Mesenchymal stem cell (in vitro differentiated cells and primary cell): ENCODE measurements at regions not wholly inside any gene's neighbourhood (a gene's known extent, or its start where the extent isn't known, plus 50 kb on each side); places are given as distances from the start of the nearest gene placed in this dataset.

ENCODE experiments used
- DNase-seq: peaks from one replicate; pipeline ENCODE4 v3.0.0-alpha.2; 2013
- H2AFZ ChIP-seq: one replicate; pipeline ENCODE4 v1.6.1; 2013; ENCODE audit warnings: low read depth, mild to moderate bottlenecking, control low read depth, inconsistent platforms, low read length, moderate library complexity
- H2AK5ac ChIP-seq: 2 replicates; pipeline ENCODE4 v1.6.1; 2013; ENCODE audit warnings: low read length, moderate library complexity, mild to moderate bottlenecking, inconsistent platforms; ENCODE audit not compliant: severe bottlenecking
- H2BK120ac ChIP-seq: one replicate; pipeline ENCODE4 v1.6.1; 2013; ENCODE audit warnings: low read depth, mild to moderate bottlenecking, inconsistent platforms, low read length, moderate library complexity
- H2BK12ac ChIP-seq, 2 experiments: one replicate each; pipeline ENCODE4 v1.6.1; 2013; ENCODE audit warnings: inconsistent platforms in 2 of 2, low read length in 2 of 2, mild to moderate bottlenecking in 2 of 2, moderate library complexity in 2 of 2, control low read depth in 1 of 2
- H2BK15ac ChIP-seq: one replicate; pipeline ENCODE4 v1.6.1; 2013; ENCODE audit warnings: mild to moderate bottlenecking, low read depth, inconsistent platforms; ENCODE audit not compliant: poor library complexity, severe bottlenecking
- H2BK5ac ChIP-seq: 2 replicates; pipeline ENCODE4 v1.6.1; 2013; ENCODE audit warnings: low read depth, mild to moderate bottlenecking, low read length, control low read depth, inconsistent platforms; ENCODE audit not compliant: poor library complexity, severe bottlenecking
- H3K14ac ChIP-seq, 2 experiments: one replicate each; pipeline ENCODE4 v1.6.1; 2013; ENCODE audit warnings: inconsistent platforms in 2 of 2, low read length in 2 of 2, control low read depth in 1 of 2, mild to moderate bottlenecking in 1 of 2, moderate library complexity in 1 of 2
- H3K18ac ChIP-seq, 2 experiments: one replicate each; pipeline ENCODE4 v1.6.1; 2013; ENCODE audit warnings: inconsistent platforms in 2 of 2, low read length in 2 of 2, control low read depth in 1 of 2, low read depth in 1 of 2, mild to moderate bottlenecking in 1 of 2
- H3K23ac ChIP-seq, 2 experiments: one replicate each; pipeline ENCODE4 v1.6.1; 2013; ENCODE audit warnings: inconsistent platforms in 2 of 2, low read length in 2 of 2, mild to moderate bottlenecking in 2 of 2, moderate library complexity in 2 of 2, control low read depth in 1 of 2
- H3K27ac ChIP-seq: 2 replicates; pipeline ENCODE4 v1.5.1; 2013; ENCODE audit warnings: mild to moderate bottlenecking, moderate library complexity, low read length, control low read depth, inconsistent platforms; ENCODE audit not compliant: poor library complexity, severe bottlenecking
- H3K27me3 ChIP-seq, 2 experiments: 2 replicates each; pipeline versions ENCODE4 v1.6.1 to v1.7.0; 2013; ENCODE audit warnings: low read length in 2 of 2, mild to moderate bottlenecking in 2 of 2, moderate library complexity in 2 of 2, control low read depth in 1 of 2, inconsistent platforms in 1 of 2; ENCODE audit not compliant: control insufficient read depth in 1 of 2, insufficient read depth in 1 of 2
- H3K36me3 ChIP-seq, 2 experiments: 2 replicates each; pipeline versions ENCODE4 v1.6.1 to v1.7.0; 2013; ENCODE audit warnings: low read length in 2 of 2, control low read depth in 1 of 2, inconsistent platforms in 1 of 2, low read depth in 1 of 2, mild to moderate bottlenecking in 1 of 2; ENCODE audit not compliant: insufficient read depth in 2 of 2, control insufficient read depth in 1 of 2
- H3K4ac ChIP-seq, 2 experiments: one replicate each; pipeline ENCODE4 v1.6.1; 2013; ENCODE audit warnings: inconsistent platforms in 2 of 2, low read length in 2 of 2, mild to moderate bottlenecking in 2 of 2, moderate library complexity in 2 of 2, control low read depth in 1 of 2, low read depth in 1 of 2
- H3K4me1 ChIP-seq: 2 replicates; pipeline ENCODE4 v1.6.1; 2013; ENCODE audit warnings: low read depth, low read length, control low read depth; ENCODE audit not compliant: control insufficient read depth, insufficient read depth
- H3K4me2 ChIP-seq: 2 replicates; pipeline ENCODE4 v1.6.1; 2013; ENCODE audit warnings: low read length, mild to moderate bottlenecking, inconsistent platforms; ENCODE audit not compliant: poor library complexity, severe bottlenecking
- H3K4me3 ChIP-seq, 2 experiments: 2 replicates each; pipeline versions ENCODE4 v1.5.1 to v1.7.0; 2013; ENCODE audit warnings: low read length in 2 of 2, mild to moderate bottlenecking in 2 of 2, control low read depth in 1 of 2, low read depth in 1 of 2; ENCODE audit not compliant: insufficient read depth in 1 of 2
- H3K79me1 ChIP-seq: replicated peaks from 2 replicates; pipeline ENCODE4 v1.6.1; 2013; ENCODE audit warnings: mild to moderate bottlenecking, control low read depth, low read length, inconsistent platforms; ENCODE audit not compliant: poor library complexity, severe bottlenecking
- H3K9ac ChIP-seq: 2 replicates; pipeline ENCODE4 v1.7.0; 2013; ENCODE audit warnings: mild to moderate bottlenecking, low read length, moderate library complexity
- H3K9me3 ChIP-seq: 2 replicates; pipeline ENCODE4 v1.7.0; 2013; ENCODE audit warnings: mild to moderate bottlenecking, low read length; ENCODE audit not compliant: control insufficient read depth
- H4K8ac ChIP-seq: one replicate; pipeline ENCODE4 v1.6.1; 2013; ENCODE audit warnings: inconsistent platforms, mild to moderate bottlenecking, low read length, moderate library complexity
- H4K91ac ChIP-seq: one replicate; pipeline ENCODE4 v1.6.1; 2013; ENCODE audit warnings: mild to moderate bottlenecking, low read length, inconsistent platforms
- WGBS: methylation state at CpG from one replicate; pipeline ENCODE4 v1.1.7; 2013; ENCODE audit warnings: mixed read lengths; 5-methylcytosine and 5-hydroxymethylcytosine counted together

GRCh38 chr5:118377420-118377819, 610.9 kb downstream of the DTWD2 start:
- Histone ChIP-seq H3K4me3 (no peak overlapping the region), H3K79me1 (no peaks in the 10 kb centered on the region), H2AK5ac (no peak overlapping the region), H3K9me3 (peaks cover 2% of the 10 kb centered on the region), H3K4me2 (no peak overlapping the region), H3K4ac (no peak overlapping the region), H4K8ac (no peak overlapping the region), H3K36me3 (no peaks in the 10 kb centered on the region), H3K9ac (no peak overlapping the region), H3K23ac (no peak overlapping the region), H3K14ac (no peak overlapping the region), H2BK5ac (no peak overlapping the region), H3K27ac (no peak overlapping the region), H3K27me3 (no peaks in the 10 kb centered on the region), H4K91ac (no peak overlapping the region), H3K4me1 (no peaks in the 10 kb centered on the region), H3K18ac (no peak overlapping the region), H2BK15ac (no peak overlapping the region), H2AFZ (no peak overlapping the region), H2BK12ac (no peak overlapping the region), H2BK120ac (no peak overlapping the region)
- no peak for DNase-seq

GRCh38 chr5:118371973-118372831, 616.1 kb downstream of the DTWD2 start:
- WGBS: 75% methylated on average over 1 of the region's 3 CpGs
- H3K79me1 ChIP-seq: no peaks in the 10 kb centered on the region

GRCh38 chr5:118366429-118366828, 621.9 kb downstream of the DTWD2 start:
- Histone ChIP-seq H2AFZ (no peak overlapping the region), H3K9me3 (no peaks in the 10 kb centered on the region), H2BK120ac (no peak overlapping the region), H2BK15ac (no peak overlapping the region), H2BK12ac (no peak overlapping the region), H3K27ac (no peak overlapping the region), H3K4me2 (no peak overlapping the region), H2AK5ac (no peak overlapping the region), H3K4me1 (no peaks in the 10 kb centered on the region), H3K4ac (no peak overlapping the region), H4K91ac (no peak overlapping the region), H3K79me1 (no peaks in the 10 kb centered on the region), H2BK5ac (no peak overlapping the region), H3K9ac (no peak overlapping the region), H3K4me3 (no peak overlapping the region), H3K27me3 (no peaks in the 10 kb centered on the region), H3K14ac (no peak overlapping the region), H4K8ac (no peak overlapping the region), H3K18ac (no peak overlapping the region), H3K36me3 (no peaks in the 10 kb centered on the region), H3K23ac (no peak overlapping the region)
- 82% methylated on average over 3 of the region's 3 CpGs for WGBS
- DNase-seq: no peak

More at GRCh38 chr5:118371973-118372831, 616.1 kb downstream of the DTWD2 start:
- no peak overlapping the region for H3K27ac ChIP-seq
- no peak overlapping the region for H4K91ac ChIP-seq
- H2BK5ac ChIP-seq: no peak overlapping the region
- no peaks in the 10 kb centered on the region for H3K36me3 ChIP-seq
- no peak overlapping the region for H2AFZ ChIP-seq
- no peaks in the 10 kb centered on the region for H3K27me3 ChIP-seq
- H3K18ac ChIP-seq: no peak overlapping the region
- H3K9ac ChIP-seq: no peak overlapping the region
- H3K4ac ChIP-seq: no peak overlapping the region
- H3K4me2 ChIP-seq: no peak overlapping the region
- no peak overlapping the region for H2AK5ac ChIP-seq
- no peaks in the 10 kb centered on the region for H3K9me3 ChIP-seq
- H2BK15ac ChIP-seq: no peak overlapping the region
- H3K4me1 ChIP-seq: no peaks in the 10 kb centered on the region
- no peak for DNase-seq
- no peak overlapping the region for H3K4me3 ChIP-seq
- no peak overlapping the region for H2BK12ac ChIP-seq
- H4K8ac ChIP-seq: no peak overlapping the region
- no peak overlapping the region for H2BK120ac ChIP-seq
- H3K23ac ChIP-seq: no peak overlapping the region
- H3K14ac ChIP-seq: no peak overlapping the region

- H3K4ac ChIP-seq: no peak overlapping the region
- H3K27me3 ChIP-seq: no peaks in the 10 kb centered on the region
- H3K14ac ChIP-seq: no peak overlapping the region
- no peak overlapping the region for H2AK5ac ChIP-seq
- H4K91ac ChIP-seq: no peak overlapping the region
- H2BK120ac ChIP-seq: no peak overlapping the region
- no peak overlapping the region for H3K9ac ChIP-seq
- DNase-seq: no peak
- H3K9me3 ChIP-seq: no peaks in the 10 kb centered on the region
- no peak overlapping the region for H2BK15ac ChIP-seq
- no CpG with 5 or more reads among the region's 4 CpGs for WGBS
- H3K27ac ChIP-seq: no peak overlapping the region
- no peak overlapping the region for H2BK5ac ChIP-seq
- H3K4me1 ChIP-seq: no peaks in the 10 kb centered on the region
- no peak overlapping the region for H4K8ac ChIP-seq
- H3K79me1 ChIP-seq: no peaks in the 10 kb centered on the region
- no peaks in the 10 kb centered on the region for H3K36me3 ChIP-seq
- no peak overlapping the region for H3K4me3 ChIP-seq
- H3K23ac ChIP-seq: no peak overlapping the region
- H2BK12ac ChIP-seq: no peak overlapping the region
- no peak overlapping the region for H3K4me2 ChIP-seq
- no peak overlapping the region for H3K18ac ChIP-seq
- H2AFZ ChIP-seq: no peak overlapping the region
These were observed 622.6 kb downstream of the DTWD2 start for GRCh38 chr5:118365718-118366117.
